ENCODE measurements at regions not wholly inside any gene's neighbourhood (a gene's known extent, or its start where the extent isn't known, plus 50 kb on each side); places are given as distances from the start of the nearest gene placed in this dataset.

DNA sequence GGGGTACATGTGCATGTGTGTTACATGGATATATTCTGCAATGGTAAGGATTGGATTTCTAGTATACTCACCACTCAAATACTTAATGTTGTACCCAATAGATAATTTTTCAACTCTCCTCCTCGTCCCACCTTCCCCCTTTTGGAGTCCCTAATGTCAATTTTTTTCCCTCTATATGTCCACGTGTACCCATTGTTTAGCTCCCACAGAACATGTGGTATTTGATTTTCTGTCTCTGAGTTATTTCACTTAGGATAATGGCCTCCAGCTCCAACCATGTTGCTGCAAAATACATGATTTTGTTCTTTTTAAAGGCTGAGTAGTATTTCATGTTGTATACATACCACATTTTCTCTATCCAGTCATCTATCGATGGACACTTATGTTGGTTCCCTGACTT, 97.2 kb upstream of the TMTC1 start:
- TF ChIP-seq, protein P1, sequence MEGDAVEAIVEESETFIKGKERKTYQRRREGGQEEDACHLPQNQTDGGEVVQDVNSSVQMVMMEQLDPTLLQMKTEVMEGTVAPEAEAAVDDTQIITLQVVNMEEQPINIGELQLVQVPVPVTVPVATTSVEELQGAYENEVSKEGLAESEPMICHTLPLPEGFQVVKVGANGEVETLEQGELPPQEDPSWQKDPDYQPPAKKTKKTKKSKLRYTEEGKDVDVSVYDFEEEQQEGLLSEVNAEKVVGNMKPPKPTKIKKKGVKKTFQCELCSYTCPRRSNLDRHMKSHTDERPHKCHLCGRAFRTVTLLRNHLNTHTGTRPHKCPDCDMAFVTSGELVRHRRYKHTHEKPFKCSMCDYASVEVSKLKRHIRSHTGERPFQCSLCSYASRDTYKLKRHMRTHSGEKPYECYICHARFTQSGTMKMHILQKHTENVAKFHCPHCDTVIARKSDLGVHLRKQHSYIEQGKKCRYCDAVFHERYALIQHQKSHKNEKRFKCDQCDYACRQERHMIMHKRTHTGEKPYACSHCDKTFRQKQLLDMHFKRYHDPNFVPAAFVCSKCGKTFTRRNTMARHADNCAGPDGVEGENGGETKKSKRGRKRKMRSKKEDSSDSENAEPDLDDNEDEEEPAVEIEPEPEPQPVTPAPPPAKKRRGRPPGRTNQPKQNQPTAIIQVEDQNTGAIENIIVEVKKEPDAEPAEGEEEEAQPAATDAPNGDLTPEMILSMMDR (IDR thresholded peaks at IDR 0.05), result no peak
- TF ChIP-seq EP300 (IDR thresholded peaks at IDR 0.05) (no peak), POLR2AphosphoS5 (IDR thresholded peaks at IDR 0.05) (no peak)

All from sigmoid colon (tissue), 4 donors.